ENCODE measurements at regions not wholly inside any gene's neighbourhood (a gene's known extent, or its start where the extent isn't known, plus 50 kb on each side); places are given as distances from the start of the nearest gene placed in this dataset.

DNA sequence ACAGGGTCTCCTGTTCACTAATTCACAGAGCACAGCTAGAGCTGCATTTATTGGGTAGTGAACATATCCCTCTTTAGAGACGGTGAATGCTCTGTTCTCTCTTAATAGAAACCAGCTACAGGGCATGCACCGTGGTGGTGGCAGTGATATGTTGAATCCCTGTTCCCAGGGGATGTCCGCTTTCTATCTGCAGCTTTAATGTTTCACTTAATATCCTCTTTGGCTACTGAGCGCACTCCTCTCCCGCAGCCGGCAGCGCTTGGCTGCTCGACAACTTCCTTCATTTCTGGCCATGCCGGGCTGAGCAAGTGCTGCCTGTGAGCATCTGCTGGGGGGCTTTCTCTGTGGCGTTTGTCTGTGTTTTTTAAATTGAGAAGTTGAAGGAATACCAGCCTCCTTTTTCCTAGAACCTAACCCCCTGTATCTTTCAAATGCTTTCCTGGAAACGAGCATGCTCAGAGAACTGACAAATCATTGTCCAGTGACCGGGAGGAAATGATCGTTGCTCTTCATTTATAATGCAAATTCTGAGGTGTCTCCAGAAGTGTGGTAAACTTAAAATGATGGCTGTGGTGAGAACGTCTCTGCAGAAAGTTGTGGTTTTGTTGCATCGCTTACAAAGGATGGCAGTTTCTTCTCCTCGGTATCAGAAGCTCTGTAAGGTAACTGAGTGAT, 297.9 kb downstream of the UTRN start:
- TF ChIP-seq, protein P1, sequence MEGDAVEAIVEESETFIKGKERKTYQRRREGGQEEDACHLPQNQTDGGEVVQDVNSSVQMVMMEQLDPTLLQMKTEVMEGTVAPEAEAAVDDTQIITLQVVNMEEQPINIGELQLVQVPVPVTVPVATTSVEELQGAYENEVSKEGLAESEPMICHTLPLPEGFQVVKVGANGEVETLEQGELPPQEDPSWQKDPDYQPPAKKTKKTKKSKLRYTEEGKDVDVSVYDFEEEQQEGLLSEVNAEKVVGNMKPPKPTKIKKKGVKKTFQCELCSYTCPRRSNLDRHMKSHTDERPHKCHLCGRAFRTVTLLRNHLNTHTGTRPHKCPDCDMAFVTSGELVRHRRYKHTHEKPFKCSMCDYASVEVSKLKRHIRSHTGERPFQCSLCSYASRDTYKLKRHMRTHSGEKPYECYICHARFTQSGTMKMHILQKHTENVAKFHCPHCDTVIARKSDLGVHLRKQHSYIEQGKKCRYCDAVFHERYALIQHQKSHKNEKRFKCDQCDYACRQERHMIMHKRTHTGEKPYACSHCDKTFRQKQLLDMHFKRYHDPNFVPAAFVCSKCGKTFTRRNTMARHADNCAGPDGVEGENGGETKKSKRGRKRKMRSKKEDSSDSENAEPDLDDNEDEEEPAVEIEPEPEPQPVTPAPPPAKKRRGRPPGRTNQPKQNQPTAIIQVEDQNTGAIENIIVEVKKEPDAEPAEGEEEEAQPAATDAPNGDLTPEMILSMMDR (conservative IDR thresholded peaks at IDR 0.05; ENCODE audit: low read depth, low read length), result no peak
- no peak for TF ChIP-seq EZH2 (IDR thresholded peaks at IDR 0.05; ENCODE audit: low read length, unreplicated experiment)
- TF ChIP-seq EZH2phosphoT487 (IDR thresholded peaks at IDR 0.05; ENCODE audit: borderline replicate concordance, low read length), result no peak

All from PC-3 (cell line).